ENCODE measurements at regions not wholly inside any gene's neighbourhood (a gene's known extent, or its start where the extent isn't known, plus 50 kb on each side); places are given as distances from the start of the nearest gene placed in this dataset.
"Not testable (repeated sequence)": the region's sequence is repeated elsewhere in the genome, so short reads cannot be mapped to it uniquely, and the experiment has no call there.

- DNase-seq (ENCODE audit: low read depth in 1 of 2, low spot score in 1 of 2): no peak
Measured at GRCh38 chr2:111662039-111662770, 221.8 kb downstream of the ANAPC1 start.

- DNase-seq (ENCODE audit: low read depth in 1 of 2, low spot score in 1 of 2): no peak
Measured at GRCh38 chr2:111662771-111663470, 221.1 kb downstream of the ANAPC1 start.

DNA sequence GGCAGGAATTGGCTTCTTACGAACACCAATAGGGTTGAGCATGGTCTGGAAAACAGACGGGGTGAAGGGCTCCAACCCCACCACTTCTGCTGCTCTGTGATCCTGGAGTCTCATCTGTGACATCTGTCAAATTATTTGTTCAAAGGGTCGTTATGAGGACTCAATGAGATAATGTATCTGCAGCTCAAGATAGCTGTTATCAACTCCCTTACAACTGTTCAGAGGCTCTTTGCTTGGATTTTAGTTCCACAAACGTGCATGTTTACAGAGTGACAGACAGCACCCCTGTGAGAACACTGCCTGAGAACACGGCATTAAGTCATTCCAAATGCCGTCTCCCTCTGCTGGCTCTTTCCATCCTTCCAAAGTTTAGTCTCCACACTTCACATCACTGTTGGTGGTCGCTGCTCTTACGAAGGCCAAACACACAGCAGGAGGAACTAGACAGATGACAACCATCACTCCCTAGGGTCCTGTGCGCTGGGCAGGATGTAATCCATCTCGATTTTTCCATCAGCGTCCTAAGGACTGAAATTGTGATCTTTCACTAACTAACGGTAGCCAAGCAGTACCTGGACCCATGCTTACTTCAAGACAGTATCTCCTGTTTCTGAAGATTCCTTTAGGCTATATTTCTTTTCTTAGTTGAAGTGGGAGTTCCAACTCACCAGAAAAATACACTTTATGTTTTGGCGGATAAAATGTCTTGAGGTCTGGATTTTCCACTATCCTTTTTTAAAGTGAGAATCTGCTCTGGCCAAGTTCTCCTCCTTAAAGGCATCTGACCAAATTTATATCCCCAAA, 220.3 kb downstream of the ANAPC1 start:
- no peak for DNase-seq (ENCODE audit: low read depth in 1 of 2, low spot score in 1 of 2)

- DNase-seq (ENCODE audit: low read depth in 1 of 2, low spot score in 1 of 2): no peak
Measured at GRCh38 chr2:111664275-111664850, 219.6 kb downstream of the ANAPC1 start.

- no peak for DNase-seq (ENCODE audit: low read depth in 1 of 2, low spot score in 1 of 2)
Measured at GRCh38 chr2:111665011-111665410, 219.0 kb downstream of the ANAPC1 start.

GRCh38 chr2:111665551-111666116, 218.4 kb downstream of the ANAPC1 start:
- no peak for DNase-seq (ENCODE audit: low read depth in 1 of 2, low spot score in 1 of 2)

DNA sequence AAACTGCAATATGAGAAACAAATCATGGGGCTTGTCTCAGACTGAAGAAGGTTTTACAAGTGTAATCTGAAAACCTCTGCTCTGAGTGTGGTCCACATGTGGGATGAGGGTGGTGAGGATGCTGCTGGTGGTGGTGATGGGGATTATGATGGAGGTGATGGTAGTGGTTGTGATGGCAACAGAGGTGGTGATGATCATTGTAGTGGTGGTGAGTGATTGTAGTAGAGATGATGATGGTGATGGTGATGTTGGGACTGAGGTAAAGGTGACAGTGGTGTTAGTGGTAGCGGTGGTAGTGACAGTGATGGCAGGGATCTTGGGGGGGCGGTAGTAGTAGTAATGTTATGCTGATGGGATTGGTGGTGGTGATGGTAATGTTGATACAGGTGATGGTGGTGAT, 217.8 kb downstream of the ANAPC1 start:
- no peak for DNase-seq (ENCODE audit: low read depth in 1 of 2, low spot score in 1 of 2)

DNA sequence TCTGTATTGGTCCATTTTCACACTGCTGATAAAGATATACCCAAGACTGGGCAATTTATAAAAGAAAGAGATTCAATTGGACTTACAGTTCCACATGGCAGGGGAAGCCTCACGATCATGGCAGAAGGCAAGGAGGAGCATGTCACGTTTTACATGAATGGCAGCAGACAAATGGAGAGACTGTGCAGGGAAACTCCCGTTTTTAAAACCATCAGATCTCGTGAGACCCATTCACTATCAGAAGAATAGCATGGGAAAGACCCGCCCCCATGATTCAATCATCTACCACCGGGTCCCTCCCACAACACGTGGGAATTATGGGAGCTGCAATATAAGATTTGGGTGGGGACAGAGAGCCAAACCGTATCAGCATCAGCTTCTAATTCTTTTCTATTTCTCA, 217.0 kb downstream of the ANAPC1 start:
- no peak for DNase-seq (ENCODE audit: low read depth in 1 of 2, low spot score in 1 of 2)

DNA sequence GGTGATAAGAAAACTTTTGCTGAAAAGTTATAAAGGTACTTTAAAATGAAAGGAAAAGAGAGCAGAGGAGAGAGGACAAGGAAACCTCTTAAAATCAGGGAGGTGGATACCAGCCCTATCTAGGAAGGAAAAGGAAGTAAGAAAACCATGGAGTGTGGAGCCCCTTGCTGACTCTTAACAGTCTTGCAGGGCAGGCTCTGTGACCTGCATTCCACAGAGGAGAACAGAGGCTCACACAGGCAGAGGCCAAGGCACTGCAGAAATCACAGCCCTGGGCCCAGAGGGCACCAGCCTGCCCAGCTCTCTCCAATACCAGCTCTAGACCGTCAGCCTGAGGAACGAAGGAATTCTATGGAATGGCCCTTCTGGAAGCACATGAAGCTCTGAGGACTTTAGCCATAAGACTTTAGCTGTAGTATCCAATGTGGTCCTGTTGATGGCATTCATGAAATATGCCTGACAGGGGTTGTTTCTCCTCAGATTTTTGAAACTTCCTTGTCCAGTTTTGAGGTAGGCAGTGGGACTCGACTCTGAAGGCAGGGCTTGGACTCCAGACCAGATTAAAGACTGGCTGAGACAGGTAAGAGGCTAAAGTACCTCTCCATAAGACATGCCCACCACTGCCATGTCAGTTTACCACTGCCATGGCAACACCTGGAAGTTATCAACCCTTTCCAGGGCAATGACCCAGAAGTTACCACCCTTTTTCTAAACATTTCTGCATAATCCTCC, 216.3 kb downstream of the ANAPC1 start:
- no peak for DNase-seq (ENCODE audit: low read depth in 1 of 2, low spot score in 1 of 2)

DNA sequence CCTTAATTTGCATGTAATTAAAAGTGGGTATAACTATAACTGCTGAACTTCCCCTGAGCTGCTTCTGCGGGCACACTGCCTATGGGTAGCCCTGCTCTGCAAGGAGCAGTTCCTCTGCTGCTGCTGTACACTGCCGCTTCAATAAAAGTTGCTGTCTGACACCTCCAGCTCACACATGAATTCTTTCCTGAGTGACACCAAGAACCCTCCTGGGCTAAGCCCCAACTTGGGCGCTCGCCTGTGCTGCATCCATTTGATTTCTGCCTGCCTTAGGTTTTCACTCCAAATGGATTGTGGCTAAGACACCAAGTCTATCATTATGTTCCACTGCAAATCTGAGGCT, 215.7 kb downstream of the ANAPC1 start:
- no peak for DNase-seq (ENCODE audit: low read depth in 1 of 2, low spot score in 1 of 2)

- no peak for DNase-seq (ENCODE audit: low read depth in 1 of 2, low spot score in 1 of 2)
Measured at GRCh38 chr2:111668741-111669140, 215.3 kb downstream of the ANAPC1 start.

GRCh38 chr2:111669928-111670695, 213.9 kb downstream of the ANAPC1 start:
- no peak for DNase-seq (ENCODE audit: low read depth in 1 of 2, low spot score in 1 of 2)

GRCh38 chr2:111670776-111671175, 213.2 kb downstream of the ANAPC1 start:
- DNase-seq (ENCODE audit: low read depth in 1 of 2, low spot score in 1 of 2): no peak

- DNase-seq (ENCODE audit: low read depth in 1 of 2, low spot score in 1 of 2): no peak
Measured at GRCh38 chr2:111671426-111672150, 212.4 kb downstream of the ANAPC1 start.

DNA sequence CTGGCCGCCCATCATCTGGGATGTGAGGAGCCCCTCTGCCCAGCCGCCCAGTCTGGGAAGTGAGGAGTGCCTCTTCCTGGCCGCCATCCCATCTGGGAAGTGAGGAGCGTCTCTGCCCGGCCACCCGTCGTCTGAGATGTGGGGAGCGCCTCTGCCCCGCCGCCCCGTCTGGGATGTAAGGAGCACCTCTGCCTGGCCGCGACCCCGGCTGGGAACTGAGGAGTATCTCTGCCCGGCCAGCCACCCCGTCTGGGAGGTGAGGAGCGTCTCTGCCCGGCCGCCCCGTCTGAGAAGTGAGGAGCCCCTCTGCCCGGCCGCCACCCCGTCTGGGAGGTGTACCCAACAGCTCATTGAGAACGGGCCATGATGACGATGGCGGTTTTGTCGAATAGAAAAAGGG, 211.4 kb downstream of the ANAPC1 start:
- DNase-seq (ENCODE audit: low read depth in 1 of 2, low spot score in 1 of 2): not testable (repeated sequence)

GRCh38 chr2:111673526-111673925, 210.5 kb downstream of the ANAPC1 start:
- no peak for DNase-seq (ENCODE audit: low read depth in 1 of 2, low spot score in 1 of 2)

DNA sequence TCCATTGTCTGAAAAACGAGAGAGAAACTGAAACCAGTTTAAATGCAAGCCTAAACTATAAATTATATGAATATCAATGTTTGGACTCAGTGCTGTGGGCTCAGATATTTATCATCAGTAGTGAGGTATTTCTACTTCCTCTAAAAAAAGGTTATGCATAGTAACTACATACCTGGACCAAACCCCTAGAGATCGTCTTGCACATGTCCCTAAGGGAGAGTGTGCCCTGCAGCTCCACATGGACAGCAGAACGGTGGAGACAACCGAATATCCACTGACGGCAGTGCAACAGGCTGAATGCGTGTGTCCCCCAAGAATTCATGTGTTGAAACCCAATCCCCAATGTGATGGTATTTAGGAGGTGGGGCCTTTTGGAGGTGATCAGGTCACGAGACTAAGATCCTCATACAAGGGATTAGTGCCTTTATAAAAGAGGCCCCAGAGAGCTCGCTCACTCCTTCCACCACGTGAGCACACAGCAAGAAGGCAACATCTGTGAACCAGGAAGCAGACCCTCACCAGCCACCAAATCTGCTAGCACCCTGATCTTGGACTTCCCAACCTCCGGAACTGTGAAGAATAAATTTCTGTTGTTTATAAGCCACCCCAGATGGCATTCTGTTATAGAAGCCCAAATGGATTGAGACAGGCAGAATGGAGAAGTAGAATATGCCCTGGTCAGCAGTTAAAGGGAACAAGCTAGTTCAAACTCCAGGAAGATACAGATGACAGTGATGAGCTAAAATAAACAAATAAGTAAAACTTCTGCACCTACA, 208.4 kb downstream of the ANAPC1 start:
- DNase-seq (ENCODE audit: low read depth in 1 of 2, low spot score in 1 of 2): no peak

DNA sequence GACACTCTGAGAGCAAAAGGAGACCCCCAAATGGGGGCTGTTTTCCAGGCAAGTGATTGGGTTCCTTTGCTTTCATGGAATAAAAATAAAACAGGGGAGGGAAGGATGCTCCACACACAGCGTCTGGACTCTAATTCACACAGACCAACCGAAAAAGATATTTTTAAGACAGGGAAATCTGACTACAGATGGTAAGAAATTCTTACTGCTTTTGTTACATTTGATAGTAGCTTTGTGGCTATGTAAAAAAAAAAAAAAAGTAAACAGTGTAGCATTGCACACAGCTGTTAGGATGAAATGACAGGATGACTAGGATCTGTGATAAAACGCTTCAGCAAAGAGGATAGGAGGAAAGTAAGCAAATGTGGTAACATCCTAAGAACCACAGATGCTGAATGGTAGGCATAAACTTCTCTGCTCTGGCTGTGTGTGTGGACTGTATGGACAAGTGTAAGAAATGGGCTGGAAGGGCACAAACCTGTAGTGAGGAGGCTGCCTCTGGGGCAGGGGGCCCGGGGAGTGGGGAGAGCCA, 207.6 kb downstream of the ANAPC1 start:
- no peak for DNase-seq (ENCODE audit: low read depth in 1 of 2, low spot score in 1 of 2)

Measured in activated T-helper 1 cell treated with anti-CD3 and anti-CD28 coated beads, Interleukin-2, amount 50 U/mL, for 16 hours (primary cell).